HepG2 (cell line): ENCODE measurements at regions not wholly inside any gene's neighbourhood (a gene's known extent, or its start where the extent isn't known, plus 50 kb on each side); places are given as distances from the start of the nearest gene placed in this dataset.

Experiments
- ATAC-seq: fragments of 200-7000 bp; cut with Tn5 transposase; 3 replicates; pipeline ENCODE4 v1.9.1; 2020; ENCODE audit warnings: mild to moderate bottlenecking, moderate library complexity
- BruUV-seq: library from RNA; stranded (reverse); fragments of 400-500 nt; replicated peaks from 2 replicates; lab custom pipeline; 2021; lab: Mats Ljungman, UMichigan
- CTCF ChIA-PET: fragments of 300-600 bp; formaldehyde crosslinking; extraction: SDS; loops from one replicate; lab custom pipeline; 2021; ENCODE audit warnings: low total read pairs, inconsistent platforms, low intra/inter-chr PET ratio; lab: Yijun Ruan, JAX
- POLR2A ChIA-PET: fragments of 350-600 bp; sonication (Branson Sonifier 250); formaldehyde crosslinking; loops from one replicate; lab custom pipeline; 2020; ENCODE audit warnings: antibody characterized with exemption, inconsistent platforms; lab: Yijun Ruan, JAX
- DNase-seq: peaks from one replicate; pipeline ENCODE4 v3.0.0-alpha.2; 2015; ENCODE audit warnings: low spot score
- FAIRE-seq: peaks from 3 replicates; lab custom pipeline; 2011; peaks lifted over from hg19 to GRCh38; lab: Jason Lieb, UNC
- H2AFZ ChIP-seq: one replicate; pipeline ENCODE4 v1.6.1; 2011; ENCODE audit warnings: low read length, inconsistent platforms
- H3K27ac ChIP-seq: fragments of 300-600 bp; 3 replicates; pipeline ENCODE4 v1.8.0; 2011; ENCODE audit warnings: mixed run types, mild to moderate bottlenecking, mixed read lengths, low read length, inconsistent platforms; ENCODE audit not compliant: insufficient read depth; ENCODE audit errors: extremely low read length
- H3K27me3 ChIP-seq, 2 experiments: fragments of 200-600 bp in 1 of 2; 2 replicates in 1 of 2; 3 replicates in 1 of 2; pipeline versions ENCODE4 v1.6.0 to v1.8.0; 2011; ENCODE audit warnings: low read length in 2 of 2, mild to moderate bottlenecking in 2 of 2, moderate library complexity in 2 of 2, inconsistent platforms in 1 of 2; ENCODE audit not compliant: insufficient read depth in 2 of 2, control insufficient read depth in 1 of 2
- H3K36me3 ChIP-seq, 2 experiments: fragments of 200-600 bp in 1 of 2; replicated peaks in 1 of 2; 2 replicates in 1 of 2; 3 replicates in 1 of 2; pipeline versions ENCODE4 v1.5.1 to v1.8.0; 2011; ENCODE audit warnings: low read length in 2 of 2, inconsistent platforms in 1 of 2; ENCODE audit not compliant: insufficient read depth in 2 of 2, control insufficient read depth in 1 of 2
- H3K4me1 ChIP-seq: 2 replicates; pipeline ENCODE4 v1.5.1; 2012; ENCODE audit warnings: low read length, inconsistent platforms; ENCODE audit not compliant: insufficient read depth
- H3K4me2 ChIP-seq: 2 replicates; pipeline ENCODE4 v1.6.0; 2011; ENCODE audit warnings: low read depth, low read length, inconsistent platforms
- H3K4me3 ChIP-seq, 3 experiments: fragments of 200-600 bp in 1 of 3; sonication (generic), shearing (Covaris generic) in 1 of 3; replicated peaks in 1 of 3; 2 replicates each; pipeline ENCODE4 v1.5.1; 2011 to 2016; ENCODE audit warnings: low read length in 3 of 3, inconsistent platforms in 2 of 3, low read depth in 2 of 3, mild to moderate bottlenecking in 2 of 3, control low read depth in 1 of 3, mixed read lengths in 1 of 3; ENCODE audit not compliant: insufficient read depth in 1 of 3
- H3K79me2 ChIP-seq: one replicate; pipeline ENCODE4 v1.6.1; 2011; ENCODE audit warnings: low read length, inconsistent platforms; ENCODE audit not compliant: insufficient read depth
- H3K9ac ChIP-seq: 2 replicates; pipeline ENCODE4 v1.6.0; 2011; ENCODE audit warnings: mild to moderate bottlenecking, low read depth, low read length, inconsistent platforms; ENCODE audit not compliant: insufficient read depth
- H3K9me3 ChIP-seq: 2 replicates; pipeline ENCODE4 v1.5.1; 2012; ENCODE audit warnings: mild to moderate bottlenecking, low read length
- H4K20me1 ChIP-seq: 2 replicates; pipeline ENCODE4 v1.6.0; 2011; ENCODE audit warnings: inconsistent platforms, mild to moderate bottlenecking, low read length, moderate library complexity; ENCODE audit not compliant: insufficient read depth
- HNRNPK ChIP-seq: fragments of 200-400 bp; formaldehyde crosslinking; IDR thresholded peaks from 2 replicates; pipeline ENCODE4 v1.6.1; 2018; ENCODE audit warnings: low read length, low read depth, moderate library complexity, mild to moderate bottlenecking; ENCODE audit not compliant: poor library complexity, severe bottlenecking
- NFRKB ChIP-seq: fragments of 450-650 bp; IDR thresholded peaks from 2 replicates; pipeline ENCODE4 v1.6.1; 2017
- NPAS2 ChIP-seq: sonication (generic); formaldehyde crosslinking; IDR thresholded peaks from 2 replicates; pipeline ENCODE4 v1.8.0; 2022; ENCODE audit warnings: mild to moderate bottlenecking, missing genetic modification reagents, borderline replicate concordance
- SP2 ChIP-seq: sonication (generic); formaldehyde crosslinking; IDR thresholded peaks from 2 replicates; pipeline ENCODE4 v1.5.1; 2020; ENCODE audit warnings: mild to moderate bottlenecking, missing genetic modification reagents
- TRIM24 ChIP-seq: sonication (generic); formaldehyde crosslinking; IDR thresholded peaks from 2 replicates; pipeline ENCODE4 v1.8.0; 2022; ENCODE audit warnings: mild to moderate bottlenecking, missing genetic modification reagents
- ZBTB46 ChIP-seq: sonication (generic); formaldehyde crosslinking; IDR thresholded peaks from 2 replicates; pipeline ENCODE4 v1.4.0; 2020; ENCODE audit warnings: mild to moderate bottlenecking, missing genetic modification reagents, borderline replicate concordance
- ZFP36L2 ChIP-seq: sonication (generic); formaldehyde crosslinking; IDR thresholded peaks from 2 replicates; pipeline ENCODE4 v1.4.0; 2020; ENCODE audit warnings: missing genetic modification reagents
- ZNF234 ChIP-seq: sonication (generic); formaldehyde crosslinking; conservative IDR thresholded peaks from 2 replicates; pipeline ENCODE4 v1.5.1; 2020; ENCODE audit warnings: mild to moderate bottlenecking, missing genetic modification reagents
- ZNF407 ChIP-seq: sonication (generic); formaldehyde crosslinking; IDR thresholded peaks from one replicate; pipeline ENCODE4 v1.5.1; 2020; ENCODE audit warnings: mild to moderate bottlenecking, missing genetic modification reagents; ENCODE audit errors: not compliant biosample characterization
- ZNF598 ChIP-seq: sonication (generic); formaldehyde crosslinking; IDR thresholded peaks from 2 replicates; pipeline ENCODE4 v1.5.1; 2020; ENCODE audit warnings: mild to moderate bottlenecking, missing genetic modification reagents, borderline replicate concordance
- WGBS: methylation state at CpG from one replicate; pipeline ENCODE4 v1.1.6; 2017; ENCODE audit warnings: low lambda C conversion rate; 5-methylcytosine and 5-hydroxymethylcytosine counted together
- in situ Hi-C: cut with HindIII; loops from 2 replicates; pipeline ENCODE4 v1.10.0; 2017; ENCODE audit warnings: low pct_unique_long_range_greater_than_20kb; ENCODE audit not compliant: extremely low pct_ligation_motif_present
- intact Hi-C: fragments of 100-400 bp; cut with micrococcal nuclease; formaldehyde crosslinking; loops from one replicate; pipeline ENCODE4 v1.10.0; 2022; ENCODE audit not compliant: unreplicated experiment

- no peaks in the 10 kb centered on the region for H3K79me2 ChIP-seq
- ATAC-seq = no peak
- H3K4me2 ChIP-seq = no peak overlapping the region
- H3K27me3 ChIP-seq = no peaks in the 10 kb centered on the region; a peak in 1 of 5 replicates
- no peaks in the 10 kb centered on the region for H3K4me1 ChIP-seq
- ChIA-PET CTCF (no interaction called here), POLR2A (no interaction called here)
- no peak overlapping the region for H2AFZ ChIP-seq
- FAIRE-seq = no peak
- intact Hi-C loops (no loop called here), in situ Hi-C loops (no loop called here)
- no peak overlapping the region for H3K4me3 ChIP-seq
- H3K9ac ChIP-seq = no peak overlapping the region
- no peaks in the 10 kb centered on the region for H3K9me3 ChIP-seq
- WGBS = 23% methylated on average over 5 of the region's 5 CpGs
- no peaks in the 10 kb centered on the region for H4K20me1 ChIP-seq
- H3K36me3 ChIP-seq = no peaks in the 10 kb centered on the region
- no peak overlapping the region for H3K27ac ChIP-seq
- no TSS peak for BruUV-seq
- DNase-seq = no peak
- TF ChIP-seq ZNF598 (CRISPR knock-in tag) (no peak), ZFP36L2 (CRISPR knock-in tag) (no peak), TRIM24 (CRISPR knock-in tag) (no peak), ZNF234 (CRISPR knock-in tag) (no peak)
These were observed 418.8 kb upstream of the NETO1 start for GRCh38 chr18:73286584-73286983.

- no peak overlapping the region for H3K9ac ChIP-seq
- no peak overlapping the region for H3K27ac ChIP-seq
- WGBS = 51% methylated on average over 5 of the region's 5 CpGs
- H3K27me3 ChIP-seq = no peaks in the 10 kb centered on the region
- no peak overlapping the region for H3K4me3 ChIP-seq
- ChIA-PET POLR2A (no interaction called here), CTCF (no interaction called here)
- intact Hi-C loops (no loop called here), in situ Hi-C loops (no loop called here)
- DNase-seq (no peak), ATAC-seq (no peak), FAIRE-seq (no peak)
- H3K4me2 ChIP-seq = no peak overlapping the region
- H3K4me1 ChIP-seq = no peaks in the 10 kb centered on the region
- no peaks in the 10 kb centered on the region for H3K36me3 ChIP-seq
- no TSS peak for BruUV-seq
- no peaks in the 10 kb centered on the region for H3K79me2 ChIP-seq
- no peak overlapping the region for H2AFZ ChIP-seq
- H4K20me1 ChIP-seq = no peaks in the 10 kb centered on the region
- H3K9me3 ChIP-seq = no peaks in the 10 kb centered on the region
- TF ChIP-seq ZNF407 (CRISPR knock-in tag) (no peak), ZBTB46 (no peak), NPAS2 (CRISPR knock-in tag) (no peak), HNRNPK (no peak), SP2 (CRISPR knock-in tag) (no peak), NFRKB (no peak)
These were observed 416.0 kb upstream of the NETO1 start for GRCh38 chr18:73283788-73284187.
